GM12878 (cell line): ENCODE measurements at regions not wholly inside any gene's neighbourhood (a gene's known extent, or its start where the extent isn't known, plus 50 kb on each side); places are given as distances from the start of the nearest gene placed in this dataset.

Source experiments
- CHD2 ChIP-seq: IDR thresholded peaks from 2 replicates; pipeline ENCODE4 v1.6.1; 2011; ENCODE audit warnings: low read depth, low read length, improper control_type of control experiment, borderline replicate concordance
- ELK1 ChIP-seq: IDR thresholded peaks from 2 replicates; pipeline ENCODE4 v1.6.1; 2012; ENCODE audit warnings: low read depth, low read length, improper control_type of control experiment
- IKZF1 ChIP-seq: fragments of 450-650 bp; conservative IDR thresholded peaks from 2 replicates; pipeline ENCODE4 v1.6.1; 2017; ENCODE audit warnings: antibody characterized with exemption, mild to moderate bottlenecking
- IKZF2 ChIP-seq, 2 experiments: fragments of 450-650 bp; IDR thresholded peaks; 2 replicates each; pipeline ENCODE4 v1.6.1; 2017; ENCODE audit warnings: mild to moderate bottlenecking in 2 of 2, moderate library complexity in 2 of 2
- NBN ChIP-seq: fragments of 450-650 bp; IDR thresholded peaks from 2 replicates; pipeline ENCODE4 v1.6.1; 2016
- PAX8 ChIP-seq: fragments of 450-650 bp; IDR thresholded peaks from 2 replicates; pipeline ENCODE4 v1.6.1; 2017; ENCODE audit warnings: mild to moderate bottlenecking, moderate library complexity
- TARDBP ChIP-seq: IDR thresholded peaks from 2 replicates; pipeline ENCODE4 v1.6.1; 2016; ENCODE audit warnings: borderline replicate concordance

DNA sequence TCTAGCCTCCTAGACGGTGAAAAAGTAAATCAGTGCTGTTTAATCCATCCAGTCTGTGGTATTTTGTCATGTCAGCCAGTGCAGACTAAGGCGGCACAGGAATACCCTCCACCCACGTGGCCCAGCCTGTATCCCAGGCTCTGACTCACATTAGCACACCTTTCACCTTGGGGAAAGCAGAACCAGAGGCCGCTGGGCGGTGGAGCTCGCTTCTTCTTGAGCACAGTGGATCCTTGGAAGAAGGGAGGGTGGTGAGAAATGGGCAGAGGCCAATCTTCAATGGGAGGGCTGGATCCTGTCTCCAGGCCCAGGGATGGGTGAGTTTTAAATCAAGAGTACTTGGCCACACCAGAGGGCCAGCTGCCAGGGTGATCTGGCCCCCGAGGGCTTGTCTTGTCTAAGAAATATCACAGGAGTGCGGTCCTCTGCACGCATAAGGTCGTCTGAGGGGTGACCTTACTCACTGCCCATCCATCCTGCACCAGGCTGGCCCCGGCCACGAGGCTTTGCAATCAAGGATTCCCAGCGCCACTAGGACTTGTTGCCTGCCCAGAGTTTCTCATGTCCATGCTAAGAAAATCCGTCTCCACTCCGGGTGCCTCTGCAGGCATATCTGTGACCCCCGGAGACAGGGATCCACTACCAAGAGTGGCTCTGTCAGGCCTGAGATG, 658.5 kb downstream of the BRD1 start:
- no peak for TF ChIP-seq IKZF1
- no peak for TF ChIP-seq CHD2
- no peak for TF ChIP-seq IKZF2 (IDR thresholded peaks at IDR 0.05)
- no peak for TF ChIP-seq TARDBP
- TF ChIP-seq PAX8, result no peak
- TF ChIP-seq NBN, result no peak
- no peak for TF ChIP-seq ELK1
